ENCODE measurements at regions not wholly inside any gene's neighbourhood (a gene's known extent, or its start where the extent isn't known, plus 50 kb on each side); places are given as distances from the start of the nearest gene placed in this dataset.

DNA sequence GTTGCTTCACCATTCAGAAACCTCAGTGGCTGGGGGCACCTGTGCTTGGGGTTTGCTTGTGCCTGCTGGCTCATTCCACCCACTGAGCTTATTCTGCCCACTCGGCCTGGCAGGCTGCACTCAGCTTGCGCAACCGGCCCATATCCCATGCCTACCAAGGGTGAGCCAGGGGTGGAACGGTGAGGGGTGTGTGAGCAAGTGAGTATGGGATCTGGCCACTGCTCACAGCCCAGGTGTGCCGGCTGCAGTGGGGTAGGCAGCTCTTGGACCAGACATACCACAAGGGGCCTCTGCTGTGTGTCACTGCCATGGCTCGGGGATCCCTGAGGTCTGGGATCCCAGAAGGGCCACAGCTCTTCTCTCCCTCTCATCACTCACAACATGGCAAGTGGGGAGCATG lies 1000.5 kb upstream of the CRIM1 start:
- ATAC-seq = no peak
- Mint-ChIP-seq H3K4me1 (no peaks in the 10 kb centered on the region), H3K27me3 (no peaks in the 10 kb centered on the region), H3K36me3 (ENCODE audit: low read depth) (no peaks in the 10 kb centered on the region), H3K4me3 (no peak overlapping the region), H3K27ac (no peak overlapping the region)
- H3K9me3 ChIP-seq (ENCODE audit: control insufficient read depth, low read length, poor library complexity, severe bottlenecking) = no peaks in the 10 kb centered on the region
- DNase-seq = no peak

DNA sequence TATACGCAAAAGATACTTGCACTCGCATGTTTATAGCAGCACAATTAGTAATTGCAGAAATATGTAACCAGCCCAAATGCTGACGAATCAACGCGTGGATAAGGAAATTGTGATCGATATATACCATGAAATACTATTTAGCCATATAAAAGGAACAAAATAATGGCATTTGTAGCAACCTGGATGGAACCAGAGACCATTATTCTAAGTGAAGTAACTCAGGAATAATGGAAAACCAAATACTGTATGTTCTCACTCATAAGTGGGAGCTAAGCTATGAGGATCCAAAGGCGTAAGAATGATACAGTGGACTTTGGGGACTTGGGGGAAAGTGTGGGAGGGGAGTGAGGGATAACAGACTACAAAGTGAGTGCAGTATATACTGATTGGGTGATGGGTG lies 1008.0 kb upstream of the CRIM1 start:
- Mint-ChIP-seq H3K4me3 (no peak overlapping the region), H3K4me1 (no peaks in the 10 kb centered on the region), H3K36me3 (ENCODE audit: low read depth) (no peaks in the 10 kb centered on the region), H3K27me3 (no peaks in the 10 kb centered on the region), H3K27ac (no peak overlapping the region)
- ATAC-seq (no peak), DNase-seq (no peak)
- H3K9me3 ChIP-seq (ENCODE audit: control insufficient read depth, low read length, poor library complexity, severe bottlenecking) = no peaks in the 10 kb centered on the region

DNA sequence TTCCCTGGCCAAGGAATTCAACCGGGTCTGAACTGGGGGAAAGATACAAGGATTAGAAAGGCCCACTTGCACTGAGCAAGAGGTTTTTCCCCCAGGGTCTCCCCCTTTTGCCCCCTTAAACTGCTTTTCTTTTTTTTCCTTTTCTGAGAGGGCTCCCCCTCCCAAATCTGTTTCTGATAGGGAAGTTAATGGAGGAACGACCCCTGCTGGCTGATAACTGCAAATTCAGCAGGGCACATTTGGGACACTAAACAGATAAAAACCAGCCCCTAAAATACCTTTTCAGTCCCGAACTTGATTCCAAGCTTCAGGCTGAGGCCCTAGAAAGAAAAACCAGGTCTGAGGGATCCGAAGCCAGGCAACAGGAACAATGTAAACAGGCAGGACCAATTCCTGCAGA lies 1012.4 kb upstream of the CRIM1 start:
- Mint-ChIP-seq H3K27ac (no peak overlapping the region), H3K36me3 (ENCODE audit: low read depth) (no peaks in the 10 kb centered on the region), H3K4me1 (no peaks in the 10 kb centered on the region), H3K4me3 (no peak overlapping the region), H3K27me3 (no peaks in the 10 kb centered on the region)
- DNase-seq (no peak), ATAC-seq (no peak)
- no peaks in the 10 kb centered on the region for H3K9me3 ChIP-seq (ENCODE audit: control insufficient read depth, low read length, poor library complexity, severe bottlenecking)

DNA sequence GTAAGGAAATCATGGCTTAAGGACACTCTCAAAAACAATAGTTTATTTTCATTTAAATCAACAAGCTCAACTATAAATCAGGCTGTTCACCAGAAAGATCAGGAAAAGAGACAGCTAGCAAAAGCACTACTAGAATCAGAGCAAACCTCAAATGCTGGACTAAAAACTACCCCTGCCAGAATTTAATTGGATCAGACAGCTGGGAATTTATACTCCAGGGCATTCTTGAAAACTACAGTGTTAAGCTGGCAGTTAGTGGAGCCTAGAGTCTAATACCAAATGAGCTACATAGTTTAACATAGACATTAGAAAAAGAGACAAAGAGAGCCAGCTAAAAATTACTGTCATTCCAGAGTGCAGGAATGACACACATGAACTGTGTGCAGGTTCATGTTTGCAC lies 1016.4 kb upstream of the CRIM1 start:
- no peaks in the 10 kb centered on the region for H3K27me3 Mint-ChIP-seq
- no peaks in the 10 kb centered on the region for H3K4me1 Mint-ChIP-seq
- H3K27ac Mint-ChIP-seq = no peak overlapping the region
- no peaks in the 10 kb centered on the region for H3K36me3 Mint-ChIP-seq (ENCODE audit: low read depth)
- ATAC-seq (no peak), DNase-seq (no peak)
- H3K4me3 Mint-ChIP-seq = no peak overlapping the region
- no peaks in the 10 kb centered on the region for H3K9me3 ChIP-seq (ENCODE audit: control insufficient read depth, low read length, poor library complexity, severe bottlenecking)

DNA sequence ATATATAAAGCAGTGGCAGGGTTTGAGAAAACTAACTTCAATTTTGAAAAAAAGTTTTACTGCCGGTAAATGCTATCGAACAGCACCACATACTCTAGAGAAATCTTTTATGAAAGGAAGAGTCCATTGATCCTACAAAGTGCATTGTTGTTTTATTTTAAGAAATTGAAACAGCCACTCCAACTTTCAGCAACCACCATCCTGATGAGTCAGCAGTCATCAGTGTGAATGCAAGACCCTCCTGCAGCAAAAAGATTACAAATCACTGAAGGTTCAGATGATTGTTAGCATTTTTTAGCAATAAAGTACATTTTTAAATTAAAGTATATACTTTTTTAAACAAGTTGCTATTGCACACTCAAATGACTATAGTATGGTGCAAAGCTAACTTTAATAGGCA lies 1017.7 kb upstream of the CRIM1 start:
- Mint-ChIP-seq H3K4me3 (no peak overlapping the region), H3K27ac (no peak overlapping the region), H3K4me1 (no peaks in the 10 kb centered on the region), H3K27me3 (no peaks in the 10 kb centered on the region), H3K36me3 (ENCODE audit: low read depth) (no peaks in the 10 kb centered on the region)
- ATAC-seq (no peak), DNase-seq (no peak)
- no peaks in the 10 kb centered on the region for H3K9me3 ChIP-seq (ENCODE audit: control insufficient read depth, low read length, poor library complexity, severe bottlenecking)

DNA sequence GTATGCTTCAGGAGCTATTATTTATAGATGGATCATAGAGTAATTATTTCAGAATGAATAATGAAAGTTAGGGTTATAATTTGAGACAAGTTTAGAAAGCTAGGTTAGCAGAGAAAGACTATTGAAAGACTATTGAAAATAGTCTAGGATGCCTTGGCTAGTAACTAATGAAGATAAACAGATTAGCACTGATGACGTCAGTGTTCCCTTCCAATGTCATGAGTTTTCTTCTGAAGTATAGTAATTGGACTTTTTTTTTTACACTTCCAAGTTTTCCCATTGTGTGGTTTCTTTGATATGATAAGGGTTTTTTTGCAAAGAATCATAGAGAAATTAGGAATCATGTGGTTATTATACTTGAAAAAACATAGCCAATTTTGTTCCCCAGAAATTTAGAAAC lies 1041.5 kb upstream of the CRIM1 start:
- Mint-ChIP-seq H3K36me3 (ENCODE audit: low read depth) (no peaks in the 10 kb centered on the region), H3K27ac (no peak overlapping the region), H3K4me3 (no peak overlapping the region), H3K4me1 (no peaks in the 10 kb centered on the region), H3K27me3 (no peaks in the 10 kb centered on the region)
- ATAC-seq = no peak
- no peak for DNase-seq
- H3K9me3 ChIP-seq (ENCODE audit: control insufficient read depth, low read length, poor library complexity, severe bottlenecking) = no peaks in the 10 kb centered on the region

DNA sequence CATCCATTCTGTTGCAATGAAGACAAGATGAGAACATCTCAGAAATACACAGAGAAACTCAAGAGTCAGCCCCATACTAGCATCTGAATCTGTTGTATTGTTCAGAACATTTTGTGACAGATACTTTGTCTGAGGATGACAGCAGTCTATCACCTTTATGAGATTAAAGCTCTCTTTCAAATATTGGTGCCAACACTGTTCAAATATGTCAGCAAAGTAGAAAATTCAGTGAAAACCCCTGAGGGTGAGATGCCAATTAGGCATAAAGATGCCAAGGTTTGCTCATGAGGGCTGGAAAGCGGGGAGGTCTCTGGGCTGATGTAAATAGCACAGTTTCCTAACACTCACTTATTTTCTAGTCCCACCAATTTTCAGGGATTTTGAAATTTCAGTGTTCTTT lies 1054.2 kb upstream of the CRIM1 start:
- Mint-ChIP-seq H3K4me3 (no peak overlapping the region), H3K4me1 (no peaks in the 10 kb centered on the region), H3K36me3 (ENCODE audit: low read depth) (no peaks in the 10 kb centered on the region), H3K27me3 (no peaks in the 10 kb centered on the region), H3K27ac (no peak overlapping the region)
- ATAC-seq (no peak), DNase-seq (no peak)
- no peaks in the 10 kb centered on the region for H3K9me3 ChIP-seq (ENCODE audit: control insufficient read depth, low read length, poor library complexity, severe bottlenecking)

DNA sequence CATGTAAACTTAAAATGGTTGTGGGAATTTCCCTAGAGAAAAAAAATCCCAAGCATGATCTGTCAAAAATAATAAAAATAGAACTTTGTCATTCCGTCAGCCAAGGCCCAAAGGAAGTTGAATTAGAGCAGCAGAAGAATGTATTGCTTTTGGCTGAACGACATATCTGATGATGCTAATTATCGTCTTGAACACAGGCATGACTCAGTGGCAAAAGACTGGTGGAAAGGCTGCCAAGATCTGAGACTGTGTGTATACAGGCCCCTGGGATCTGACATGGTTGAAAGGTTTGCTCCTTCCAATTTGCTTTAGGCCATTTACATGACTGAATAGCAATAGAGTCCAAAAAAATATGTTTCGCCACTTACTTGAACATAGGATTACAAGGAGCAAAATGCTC lies 1057.1 kb upstream of the CRIM1 start:
- H3K4me3 Mint-ChIP-seq = no peak overlapping the region
- no peaks in the 10 kb centered on the region for H3K9me3 ChIP-seq (ENCODE audit: control insufficient read depth, low read length, poor library complexity, severe bottlenecking)
- H3K27me3 Mint-ChIP-seq = no peaks in the 10 kb centered on the region
- H3K27ac Mint-ChIP-seq = no peak overlapping the region
- DNase-seq (no peak), ATAC-seq (no peak)
- no peaks in the 10 kb centered on the region for H3K36me3 Mint-ChIP-seq (ENCODE audit: low read depth)
- no peaks in the 10 kb centered on the region for H3K4me1 Mint-ChIP-seq

DNA sequence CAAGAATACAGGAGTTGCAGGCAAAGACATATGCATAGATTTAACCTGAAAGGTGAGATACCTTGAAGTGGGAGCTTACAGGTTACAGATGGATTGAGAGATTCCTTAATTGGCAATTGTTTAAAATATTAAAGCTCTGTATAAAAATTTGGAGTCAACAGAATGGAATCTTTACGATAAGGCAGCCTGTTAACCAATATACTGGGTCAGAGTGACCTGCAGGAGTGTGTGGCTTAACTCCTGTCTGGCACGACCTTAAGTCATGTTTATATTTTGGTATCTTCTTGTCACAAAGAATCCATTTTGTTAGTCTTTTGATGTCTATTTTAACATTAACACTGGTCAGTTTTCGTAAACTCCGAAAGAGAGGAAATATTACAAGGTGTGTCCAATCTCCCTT lies 1058.2 kb upstream of the CRIM1 start:
- H3K9me3 ChIP-seq (ENCODE audit: control insufficient read depth, low read length, poor library complexity, severe bottlenecking) = no peaks in the 10 kb centered on the region
- H3K4me3 Mint-ChIP-seq = no peak overlapping the region
- no peak for DNase-seq
- no peak for ATAC-seq
- H3K36me3 Mint-ChIP-seq (ENCODE audit: low read depth) = no peaks in the 10 kb centered on the region
- H3K27me3 Mint-ChIP-seq = no peaks in the 10 kb centered on the region
- H3K27ac Mint-ChIP-seq = no peak overlapping the region
- no peaks in the 10 kb centered on the region for H3K4me1 Mint-ChIP-seq

DNA sequence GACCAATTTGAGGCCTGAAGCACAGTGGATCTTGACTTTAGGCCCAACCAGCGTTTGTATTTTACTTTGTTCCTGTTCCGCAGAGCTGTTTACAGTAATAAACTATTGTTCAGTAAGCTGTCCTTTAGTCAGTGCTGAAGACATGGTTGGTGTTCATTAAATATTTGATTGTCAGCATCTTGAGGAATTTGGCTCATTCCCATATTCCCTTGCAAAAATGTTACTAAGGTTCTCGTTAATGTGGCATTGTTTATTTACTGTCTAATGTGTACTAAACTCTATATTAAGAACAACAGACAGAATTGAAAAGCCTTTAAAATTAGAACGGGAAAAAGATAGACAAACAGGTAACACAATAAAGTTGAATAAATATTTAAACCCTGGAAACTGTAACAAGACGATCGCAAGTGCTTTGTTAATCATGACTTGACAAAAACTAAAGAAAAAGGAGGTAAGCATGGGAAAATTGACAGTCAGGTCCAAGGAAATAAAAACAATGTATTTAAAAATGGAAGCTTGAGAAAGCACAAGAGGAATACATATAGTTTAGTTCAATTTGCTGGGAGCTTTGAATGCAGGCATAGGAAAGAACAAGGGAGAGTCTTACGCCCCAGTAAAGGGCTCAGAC lies 1060.8 kb upstream of the CRIM1 start:
- ATAC-seq (no peak), DNase-seq (no peak)

DNA sequence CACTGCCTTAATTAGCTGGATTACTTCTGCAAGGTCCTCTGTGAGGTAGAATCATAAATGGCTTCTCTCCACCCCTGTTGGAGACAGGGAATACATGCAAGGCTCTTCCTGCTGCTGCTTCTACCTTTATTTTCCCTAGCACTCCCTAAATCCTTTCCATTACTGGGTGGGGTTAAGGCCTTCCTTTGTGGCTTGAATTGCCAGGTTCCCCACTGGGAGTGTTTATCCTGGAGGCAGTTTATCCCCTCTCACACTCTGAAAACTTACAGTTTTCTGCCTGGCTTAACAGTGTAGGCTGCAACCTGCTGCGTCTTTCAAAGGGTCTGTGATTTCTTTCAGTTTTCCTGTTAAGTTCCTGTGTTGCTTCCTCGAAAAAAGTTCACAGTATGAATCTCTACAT lies 1062.3 kb upstream of the CRIM1 start:
- no peaks in the 10 kb centered on the region for H3K36me3 Mint-ChIP-seq (ENCODE audit: low read depth)
- H3K4me3 Mint-ChIP-seq = no peak overlapping the region
- H3K27me3 Mint-ChIP-seq = no peaks in the 10 kb centered on the region
- no peak overlapping the region for H3K27ac Mint-ChIP-seq
- DNase-seq (no peak), ATAC-seq (no peak)
- H3K9me3 ChIP-seq (ENCODE audit: control insufficient read depth, low read length, poor library complexity, severe bottlenecking) = no peaks in the 10 kb centered on the region
- no peaks in the 10 kb centered on the region for H3K4me1 Mint-ChIP-seq

More for the DNA sequence above, 1060.8 kb upstream of the CRIM1 start:
- Mint-ChIP-seq H3K4me3 (no peak overlapping the region), H3K27ac (no peak overlapping the region), H3K36me3 (ENCODE audit: low read depth) (no peaks in the 10 kb centered on the region), H3K4me1 (no peaks in the 10 kb centered on the region), H3K27me3 (no peaks in the 10 kb centered on the region)
- no peaks in the 10 kb centered on the region for H3K9me3 ChIP-seq (ENCODE audit: control insufficient read depth, low read length, poor library complexity, severe bottlenecking)

DNA sequence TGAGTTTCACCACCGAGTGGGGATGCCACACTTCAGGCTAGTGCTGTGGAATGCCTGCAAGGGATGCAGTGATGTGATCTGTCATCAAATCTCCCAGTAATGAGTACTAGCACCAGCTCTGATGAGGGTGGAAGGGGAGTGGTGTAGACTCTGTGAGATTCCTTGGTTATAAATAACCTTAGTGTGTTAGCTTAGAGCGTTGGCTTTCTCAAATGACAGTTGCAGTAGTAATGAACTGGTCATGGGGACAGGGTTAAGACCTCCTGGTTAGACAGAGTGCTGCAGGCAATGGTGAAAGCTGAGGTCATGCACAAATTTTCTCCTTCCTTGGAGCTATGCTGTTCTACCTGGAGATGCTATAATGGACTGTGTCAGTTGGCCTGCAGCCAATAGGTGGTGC lies 1063.4 kb upstream of the CRIM1 start:
- no peaks in the 10 kb centered on the region for H3K27me3 Mint-ChIP-seq
- H3K9me3 ChIP-seq (ENCODE audit: control insufficient read depth, low read length, poor library complexity, severe bottlenecking) = no peaks in the 10 kb centered on the region
- no peak for DNase-seq
- H3K27ac Mint-ChIP-seq = no peak overlapping the region
- H3K4me3 Mint-ChIP-seq = no peak overlapping the region
- ATAC-seq = no peak
- no peaks in the 10 kb centered on the region for H3K4me1 Mint-ChIP-seq
- no peaks in the 10 kb centered on the region for H3K36me3 Mint-ChIP-seq (ENCODE audit: low read depth)

DNA sequence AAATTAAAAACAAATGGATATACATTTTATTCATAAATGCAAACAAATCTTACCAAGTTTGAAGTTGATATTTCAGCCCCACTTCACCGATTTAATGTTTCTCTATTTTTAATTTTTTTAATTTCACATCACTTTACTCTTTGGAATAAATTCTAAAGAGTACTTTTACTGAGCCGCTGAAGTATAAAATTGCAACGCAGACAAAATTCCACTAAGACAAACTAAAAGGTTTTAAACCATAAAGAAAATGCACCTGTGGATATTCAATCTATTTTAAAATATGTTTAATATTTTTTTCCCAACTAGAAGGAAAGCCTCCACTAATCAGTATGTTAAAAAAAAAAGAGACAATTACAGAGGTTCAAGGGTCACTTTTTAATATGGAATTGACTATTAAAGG lies 1073.9 kb upstream of the CRIM1 start:
- DNase-seq = no peak
- H3K27me3 Mint-ChIP-seq = no peaks in the 10 kb centered on the region

DNA sequence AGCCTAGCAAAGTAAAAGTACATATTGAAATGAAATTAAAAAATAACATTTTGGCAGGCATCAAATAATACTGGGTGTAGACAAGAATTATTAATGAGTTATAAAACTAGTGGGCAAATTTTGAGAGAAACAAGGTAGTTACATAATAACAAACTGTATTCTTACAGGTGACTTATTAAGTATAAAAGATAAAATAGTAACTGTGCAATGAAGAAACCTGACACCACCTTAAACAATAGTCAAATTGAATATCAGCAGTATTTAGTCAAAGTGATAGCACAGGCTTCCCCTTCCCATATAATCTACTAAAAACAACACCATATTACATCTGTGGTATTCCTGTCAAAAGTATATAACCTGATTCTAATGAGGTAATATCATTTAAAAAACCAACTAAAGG lies 1099.8 kb upstream of the CRIM1 start:
- H3K4me1 Mint-ChIP-seq = no peaks in the 10 kb centered on the region
- ATAC-seq = no peak
- H3K4me3 Mint-ChIP-seq = no peak overlapping the region
- H3K9me3 ChIP-seq (ENCODE audit: control insufficient read depth, low read length, poor library complexity, severe bottlenecking) = no peaks in the 10 kb centered on the region
- no peak overlapping the region for H3K27ac Mint-ChIP-seq
- no peak for DNase-seq
- no peaks in the 10 kb centered on the region for H3K36me3 Mint-ChIP-seq (ENCODE audit: low read depth)
- H3K27me3 Mint-ChIP-seq = no peaks in the 10 kb centered on the region

More for the DNA sequence above, 1073.9 kb upstream of the CRIM1 start:
- H3K4me3 Mint-ChIP-seq = no peak overlapping the region
- no peaks in the 10 kb centered on the region for H3K9me3 ChIP-seq (ENCODE audit: control insufficient read depth, low read length, poor library complexity, severe bottlenecking)
- H3K27ac Mint-ChIP-seq = no peak overlapping the region
- H3K4me1 Mint-ChIP-seq = no peaks in the 10 kb centered on the region
- no peak for ATAC-seq
- H3K36me3 Mint-ChIP-seq (ENCODE audit: low read depth) = no peaks in the 10 kb centered on the region

Data from T-helper 17 cell (primary cell).